ENCODE measurements at regions not wholly inside any gene's neighbourhood (a gene's known extent, or its start where the extent isn't known, plus 50 kb on each side); places are given as distances from the start of the nearest gene placed in this dataset.
"Not testable (repeated sequence)": the region's sequence is repeated elsewhere in the genome, so short reads cannot be mapped to it uniquely, and the experiment has no call there.

GRCh38 chr2:239727776-239728600, 297.2 kb downstream of the NDUFA10 start:
- DNase-seq (ENCODE audit: low read depth in 2 of 2) = no peak

GRCh38 chr2:239727182-239727775, 297.9 kb downstream of the NDUFA10 start:
- no peak for DNase-seq (ENCODE audit: low read depth in 2 of 2)

- no peak for DNase-seq (ENCODE audit: low read depth in 2 of 2)
Observed at GRCh38 chr2:239726631-239727181, 298.4 kb downstream of the NDUFA10 start.

- DNase-seq (ENCODE audit: low read depth in 2 of 2) = no peak
Observed at GRCh38 chr2:239726091-239726591, 299.0 kb downstream of the NDUFA10 start.

GRCh38 chr2:239725551-239725890, 299.6 kb downstream of the NDUFA10 start:
- DNase-seq (ENCODE audit: low read depth in 2 of 2) = no peak

- DNase-seq (ENCODE audit: low read depth in 2 of 2) = no peak
Observed at GRCh38 chr2:239724851-239725550, 300.1 kb downstream of the NDUFA10 start.

- no peak for DNase-seq (ENCODE audit: low read depth in 2 of 2)
Observed at GRCh38 chr2:239724194-239724849, 300.8 kb downstream of the NDUFA10 start.

GRCh38 chr2:239723486-239724193, 301.5 kb downstream of the NDUFA10 start:
- no peak for DNase-seq (ENCODE audit: low read depth in 2 of 2)

- DNase-seq (ENCODE audit: low read depth in 2 of 2) = no peak
Observed at GRCh38 chr2:239722760-239723470, 302.2 kb downstream of the NDUFA10 start.

GRCh38 chr2:239721991-239722759, 303.0 kb downstream of the NDUFA10 start:
- DNase-seq (ENCODE audit: low read depth in 2 of 2) = no peak

- no peak for DNase-seq (ENCODE audit: low read depth in 2 of 2)
Observed at GRCh38 chr2:239721531-239721930, 303.6 kb downstream of the NDUFA10 start.

- DNase-seq (ENCODE audit: low read depth in 2 of 2) = no peak
Observed at GRCh38 chr2:239720361-239721360, 304.5 kb downstream of the NDUFA10 start.

- DNase-seq (ENCODE audit: low read depth in 2 of 2) = no peak
Observed at GRCh38 chr2:239719791-239720360, 305.3 kb downstream of the NDUFA10 start.

- DNase-seq (ENCODE audit: low read depth in 2 of 2) = not testable (repeated sequence)
Observed at GRCh38 chr2:239718991-239719390, 306.2 kb downstream of the NDUFA10 start.

GRCh38 chr2:239717706-239718105, 307.4 kb downstream of the NDUFA10 start:
- DNase-seq (ENCODE audit: low read depth in 2 of 2) = no peak

GRCh38 chr2:239717319-239717675, 307.8 kb downstream of the NDUFA10 start:
- no peak for DNase-seq (ENCODE audit: low read depth in 2 of 2)

- DNase-seq (ENCODE audit: low read depth in 2 of 2) = no peak
Observed at GRCh38 chr2:239716536-239717318, 308.4 kb downstream of the NDUFA10 start.
